WTC11 (cell line): ENCODE measurements at regions not wholly inside any gene's neighbourhood (a gene's known extent, or its start where the extent isn't known, plus 50 kb on each side); places are given as distances from the start of the nearest gene placed in this dataset.
"Not testable (repeated sequence)": the region's sequence is repeated elsewhere in the genome, so short reads cannot be mapped to it uniquely, and the experiment has no call there.

Experiments used
- ATF3 ChIP-seq: sonication (generic); formaldehyde crosslinking; conservative IDR thresholded peaks from 2 replicates; pipeline ENCODE4 v1.8.1; 2022; ENCODE audit warnings: mild to moderate bottlenecking, missing genetic modification reagents
- CTCF ChIP-seq: fragments of 200-600 bp; IDR thresholded peaks from 2 replicates; pipeline ENCODE4 v1.8.0; 2022; ENCODE audit warnings: antibody characterized with exemption
- FOXK1 ChIP-seq: sonication (generic); formaldehyde crosslinking; IDR thresholded peaks from 2 replicates; pipeline ENCODE4 v1.8.0; 2022; ENCODE audit warnings: mild to moderate bottlenecking, moderate library complexity, missing genetic modification reagents
- FOXP4 ChIP-seq: sonication (generic); formaldehyde crosslinking; IDR thresholded peaks from 2 replicates; pipeline ENCODE4 v1.8.0; 2022; ENCODE audit warnings: mild to moderate bottlenecking, missing genetic modification reagents
- GABPB1 ChIP-seq: sonication (generic); formaldehyde crosslinking; IDR thresholded peaks from 2 replicates; pipeline ENCODE4 v1.8.1; 2023; ENCODE audit warnings: mild to moderate bottlenecking, missing genetic modification reagents
- MYBL2 ChIP-seq: sonication (generic); formaldehyde crosslinking; IDR thresholded peaks from 2 replicates; pipeline ENCODE4 v1.8.1; 2023; ENCODE audit warnings: mild to moderate bottlenecking, moderate library complexity, missing genetic modification reagents
- NFYB ChIP-seq: sonication (generic); formaldehyde crosslinking; conservative IDR thresholded peaks from 2 replicates; pipeline ENCODE4 v1.8.0; 2022; ENCODE audit warnings: low read depth, missing genetic modification reagents
- NR3C1 ChIP-seq: sonication (generic); formaldehyde crosslinking; conservative IDR thresholded peaks from 2 replicates; pipeline ENCODE4 v1.8.1; 2023; ENCODE audit warnings: low read depth, mild to moderate bottlenecking, missing genetic modification reagents
- RELA ChIP-seq: sonication (generic); formaldehyde crosslinking; IDR thresholded peaks from 2 replicates; pipeline ENCODE4 v1.8.1; 2022; ENCODE audit warnings: missing genetic modification reagents, mild to moderate bottlenecking, borderline replicate concordance
- TCF7 ChIP-seq: sonication (generic); formaldehyde crosslinking; IDR thresholded peaks from 2 replicates; pipeline ENCODE4 v1.8.0; 2022; ENCODE audit warnings: mild to moderate bottlenecking, low read depth, missing genetic modification reagents, moderate library complexity
- ZNF396 ChIP-seq: fragments of 250-450 bp; sonication (Bioruptor Pico); IDR thresholded peaks from 2 replicates; pipeline ENCODE4 v1.8.0; 2021; ENCODE audit warnings: mild to moderate bottlenecking, moderate library complexity, borderline replicate concordance

- TF ChIP-seq ZNF396 (CRISPR knock-in tag); MYBL2 (CRISPR knock-in tag); CTCF; RELA (CRISPR knock-in tag); GABPB1; NFYB (CRISPR knock-in tag); TCF7; ATF3 (CRISPR knock-in tag); FOXP4 (CRISPR knock-in tag); NR3C1 (CRISPR knock-in tag); FOXK1 (CRISPR knock-in tag): not testable (repeated sequence)
Measured at GRCh38 chr10:27291253-27291895, 50.8 kb upstream of the ACBD5 start.
